ENCODE measurements at regions not wholly inside any gene's neighbourhood (a gene's known extent, or its start where the extent isn't known, plus 50 kb on each side); places are given as distances from the start of the nearest gene placed in this dataset.

DNA sequence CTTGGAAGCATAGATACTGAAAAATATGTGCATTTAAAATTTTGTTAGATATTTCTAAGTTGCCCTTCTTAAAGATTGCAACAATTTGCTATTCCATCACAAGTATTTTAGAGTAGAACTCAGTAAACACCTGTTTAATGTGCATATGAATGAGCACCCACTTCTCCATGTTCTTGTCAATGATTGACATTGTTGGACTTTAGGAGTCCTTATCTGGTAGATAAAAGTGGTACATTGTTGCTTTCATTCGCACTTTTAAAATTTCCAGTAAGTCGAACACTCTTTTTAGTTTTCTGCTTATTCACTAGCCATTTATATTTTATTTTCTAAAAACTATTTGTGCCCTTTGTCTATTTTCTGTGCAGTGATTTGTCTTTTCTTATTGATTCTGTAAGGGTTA is 478.3 kb downstream of the SOX2 start:
- Histone ChIP-seq H3K79me2 (ENCODE audit: insufficient read depth) (no peaks in the 10 kb centered on the region), H3K9ac (no peak overlapping the region), H3K36me3 (replicated peaks in 1 of 2; ENCODE audit: control insufficient read depth in 1 of 2, insufficient read depth in 2 of 2, low read length in 1 of 2) (no peaks in the 10 kb centered on the region), H3K9me3 (no peaks in the 10 kb centered on the region), H3K9me2 (no peaks in the 10 kb centered on the region), H2AFZ (ENCODE audit: low read depth) (no peak overlapping the region), H3K4me1 (ENCODE audit: control insufficient read depth in 1 of 2, insufficient read depth in 2 of 2, low read depth in 1 of 2, low read length in 1 of 2) (no peaks in the 10 kb centered on the region), H3F3A (replicated peaks; ENCODE audit: insufficient read depth) (no peaks in the 10 kb centered on the region), H4K20me1 (ENCODE audit: insufficient read depth) (no peaks in the 10 kb centered on the region), H3K4me3 (ENCODE audit: low read depth in 2 of 2, low read length in 1 of 2) (no peak overlapping the region), H3K27ac (ENCODE audit: low read depth in 2 of 2, low read length in 1 of 2) (no peak overlapping the region), H3K4me2 (no peak overlapping the region), H3K27me3 (ENCODE audit: insufficient read depth) (no peaks in the 10 kb centered on the region)
- CTCF ChIA-PET, result no interaction called here
- no peak for DNase-seq
- 76% methylated on average over 2 of the region's 2 CpGs for WGBS (ENCODE audit: low lambda C conversion rate)
- TF ChIP-seq RCOR1 (IDR thresholded peaks at IDR 0.05; ENCODE audit: low read length) (no peak), RFX5 (IDR thresholded peaks at IDR 0.05; ENCODE audit: low read length) (no peak), TEAD4 (IDR thresholded peaks at IDR 0.05; ENCODE audit: borderline replicate concordance, insufficient read depth) (no peak), SMC3 (IDR thresholded peaks at IDR 0.05; ENCODE audit: low read depth, low read length) (no peak), YY1 (IDR thresholded peaks at IDR 0.05; ENCODE audit: low read depth) (no peak), FOXJ3 (CRISPR knock-in tag; IDR thresholded peaks at IDR 0.05) (no peak), NFIC (IDR thresholded peaks at IDR 0.05; ENCODE audit: borderline replicate concordance) (no peak), JUND (IDR thresholded peaks at IDR 0.05) (no peak), ZBTB33 (IDR thresholded peaks at IDR 0.05; ENCODE audit: borderline replicate concordance, low read depth) (no peak), RXRA (IDR thresholded peaks at IDR 0.05; ENCODE audit: borderline replicate concordance, low read depth) (no peak), NRF1 (IDR thresholded peaks at IDR 0.05; ENCODE audit: low read depth, low read length) (no peak), EZH2phosphoT487 (IDR thresholded peaks at IDR 0.05; ENCODE audit: borderline replicate concordance, low read depth) (no peak), FOXM1 (IDR thresholded peaks at IDR 0.05; ENCODE audit: low read depth) (no peak), USF1 (IDR thresholded peaks at IDR 0.05; ENCODE audit: borderline replicate concordance, low read depth) (no peak), POLR2AphosphoS5 (IDR thresholded peaks at IDR 0.05; ENCODE audit: low read depth, low read length) (no peak)
- TF ChIP-seq, protein P1, sequence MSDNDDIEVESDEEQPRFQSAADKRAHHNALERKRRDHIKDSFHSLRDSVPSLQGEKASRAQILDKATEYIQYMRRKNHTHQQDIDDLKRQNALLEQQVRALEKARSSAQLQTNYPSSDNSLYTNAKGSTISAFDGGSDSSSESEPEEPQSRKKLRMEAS (IDR thresholded peaks at IDR 0.05; ENCODE audit: low read depth), result no peak
- TF ChIP-seq, protein P2, sequence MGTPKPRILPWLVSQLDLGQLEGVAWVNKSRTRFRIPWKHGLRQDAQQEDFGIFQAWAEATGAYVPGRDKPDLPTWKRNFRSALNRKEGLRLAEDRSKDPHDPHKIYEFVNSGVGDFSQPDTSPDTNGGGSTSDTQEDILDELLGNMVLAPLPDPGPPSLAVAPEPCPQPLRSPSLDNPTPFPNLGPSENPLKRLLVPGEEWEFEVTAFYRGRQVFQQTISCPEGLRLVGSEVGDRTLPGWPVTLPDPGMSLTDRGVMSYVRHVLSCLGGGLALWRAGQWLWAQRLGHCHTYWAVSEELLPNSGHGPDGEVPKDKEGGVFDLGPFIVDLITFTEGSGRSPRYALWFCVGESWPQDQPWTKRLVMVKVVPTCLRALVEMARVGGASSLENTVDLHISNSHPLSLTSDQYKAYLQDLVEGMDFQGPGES (IDR thresholded peaks at IDR 0.05; ENCODE audit: low read depth, low read length), result no peak
- POLR2A ChIA-PET, result no interaction called here

Data from SK-N-SH (cell line).